ENCODE measurements at regions not wholly inside any gene's neighbourhood (a gene's known extent, or its start where the extent isn't known, plus 50 kb on each side); places are given as distances from the start of the nearest gene placed in this dataset.
"Not testable (repeated sequence)": the region's sequence is repeated elsewhere in the genome, so short reads cannot be mapped to it uniquely, and the experiment has no call there.

DNA sequence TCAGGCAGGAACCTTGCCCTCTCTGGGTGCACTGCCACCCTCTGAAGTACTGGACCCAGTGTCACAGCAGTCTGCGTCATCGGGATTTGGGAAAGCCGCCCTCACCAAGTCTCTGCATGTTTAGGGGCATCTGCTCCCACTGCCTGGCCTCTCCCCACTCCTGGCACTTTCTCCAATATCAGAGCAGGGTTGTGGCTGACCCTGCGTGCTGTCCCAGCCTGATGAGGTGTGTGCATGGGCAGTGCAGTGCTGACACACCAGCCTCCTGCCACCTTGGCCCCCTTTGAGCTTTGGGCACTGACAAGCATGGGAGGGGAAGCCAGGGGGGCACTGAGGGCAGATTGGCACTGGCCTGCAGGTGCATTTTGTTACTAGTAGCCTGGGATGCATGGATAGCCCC, 652.5 kb downstream of the GABRG1 start:
- no peak for DNase-seq

DNA sequence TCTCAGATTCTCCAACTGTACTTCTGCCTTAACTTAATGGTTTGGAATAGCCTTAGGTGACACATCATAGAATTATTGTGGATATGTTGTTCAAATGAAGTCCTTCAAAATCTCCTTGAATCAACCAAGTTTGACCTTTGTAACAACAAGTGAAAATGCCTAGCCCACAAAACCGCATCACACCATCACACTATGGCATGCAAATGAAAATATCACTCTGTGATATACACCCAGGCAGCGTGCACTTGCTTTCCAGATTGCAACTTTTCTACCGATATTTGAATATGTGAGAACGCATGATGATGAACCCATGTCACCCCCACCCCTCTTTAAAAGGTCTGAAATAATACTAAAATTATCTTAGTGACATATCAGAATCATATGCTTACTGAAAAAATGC, 656.7 kb downstream of the GABRG1 start:
- no peak for DNase-seq

DNA sequence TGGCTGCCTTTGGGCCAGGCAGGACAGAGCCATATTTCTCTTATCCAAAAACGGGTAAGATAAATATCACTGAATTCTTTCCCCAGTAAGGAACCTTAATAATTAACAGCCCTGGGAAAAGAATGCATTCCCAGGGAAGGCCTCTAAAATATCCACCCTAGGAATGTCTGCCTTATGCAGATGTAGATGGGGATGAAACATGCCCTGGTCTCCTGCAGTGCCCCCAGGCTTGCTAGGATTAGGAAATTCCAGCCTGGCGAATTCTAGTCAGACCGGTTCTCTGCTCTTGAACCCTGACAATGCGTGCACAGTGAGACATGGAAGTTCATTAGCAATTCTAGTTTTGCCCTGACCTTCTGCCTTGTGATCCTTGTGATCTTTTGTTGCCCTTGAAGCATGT, 663.7 kb downstream of the GABRG1 start:
- not testable (repeated sequence) for DNase-seq

DNA sequence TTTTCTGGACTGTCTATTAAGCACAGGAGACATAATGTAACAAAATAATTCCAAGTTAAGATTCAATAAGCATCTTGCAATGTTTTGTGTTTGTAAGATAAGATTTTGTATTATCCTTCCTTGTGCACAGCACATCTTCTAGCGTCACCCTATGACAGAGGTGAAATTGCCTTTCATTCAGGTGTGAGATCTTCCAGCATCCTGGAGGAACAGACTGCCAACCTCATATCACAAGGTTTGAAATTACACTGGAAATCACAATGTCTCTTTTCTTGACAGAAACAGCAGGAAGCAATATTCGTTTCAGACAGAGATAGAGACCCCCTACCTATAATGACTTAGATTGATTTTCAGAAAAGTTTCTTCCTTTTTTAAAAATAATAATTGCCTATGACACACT, 668.6 kb downstream of the GABRG1 start:
- no peak for DNase-seq

DNA sequence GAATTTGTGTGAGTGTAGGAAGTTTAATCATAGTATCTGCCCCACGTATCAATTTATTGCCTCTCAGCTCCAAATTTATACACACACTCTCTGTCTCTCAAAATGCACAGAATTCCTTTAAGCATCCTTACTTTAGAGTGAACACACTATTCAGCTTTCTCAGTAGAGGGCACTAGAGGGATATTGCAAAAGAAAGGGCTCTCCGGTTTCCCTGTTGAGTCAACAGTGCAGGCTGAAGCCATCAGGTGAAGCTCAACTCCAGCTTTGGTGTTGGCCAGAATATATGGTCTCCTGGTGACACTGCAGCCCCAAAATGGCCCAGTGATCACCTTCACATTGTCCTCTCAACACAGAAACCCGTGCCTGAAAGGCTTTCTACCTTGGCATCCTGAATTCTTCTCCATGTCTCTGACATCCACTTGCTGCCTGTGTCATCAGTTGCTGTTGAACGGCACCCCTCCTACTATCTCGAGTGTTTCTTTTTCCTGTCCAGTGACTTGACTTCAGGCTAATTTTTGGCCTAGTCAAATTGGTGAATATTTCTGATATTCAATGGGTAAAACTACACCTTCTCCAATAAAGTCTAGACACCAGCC, 670.5 kb downstream of the GABRG1 start:
- DNase-seq: peak; percentile 54 to 69

DNA sequence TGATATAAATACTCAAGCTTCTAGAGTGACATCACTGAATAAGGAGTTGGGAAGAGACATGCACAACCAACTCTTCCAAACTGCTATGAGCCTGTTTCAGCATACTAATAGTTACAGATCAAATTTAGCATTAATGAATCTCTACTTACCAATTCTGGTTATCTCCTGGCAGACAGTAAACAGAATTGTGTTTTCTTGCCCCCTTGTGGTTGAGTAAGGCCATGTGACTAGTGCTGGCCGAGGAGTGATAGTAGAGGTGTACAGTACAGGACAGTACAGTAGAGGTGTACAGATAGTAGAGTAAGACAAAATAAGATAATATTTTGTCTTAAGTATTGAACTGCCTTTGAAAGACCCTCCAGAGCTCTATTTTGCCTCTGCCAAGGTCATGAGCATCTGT, 681.4 kb downstream of the GABRG1 start:
- DNase-seq: peak in 1 of 2 experiments; percentile 55

DNA sequence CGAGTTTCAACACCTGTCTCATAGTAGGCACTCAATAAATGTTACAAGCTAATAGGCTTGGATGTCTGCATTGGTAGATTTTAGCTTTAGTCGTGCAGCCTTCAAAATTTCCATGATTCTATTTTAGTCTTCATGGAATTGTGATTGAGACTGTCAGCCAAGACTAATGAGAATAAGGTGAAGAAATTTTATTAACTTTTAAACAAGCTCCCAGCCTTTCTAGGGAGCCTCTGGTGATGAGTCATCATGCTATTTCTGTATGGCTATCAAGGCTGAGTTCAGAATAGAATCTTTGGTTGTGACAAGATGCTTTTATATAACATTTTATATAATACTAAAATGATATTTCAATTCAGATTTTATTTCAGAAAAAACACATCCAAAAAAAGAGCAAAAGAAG, 685.8 kb downstream of the GABRG1 start:
- no peak for DNase-seq

DNA sequence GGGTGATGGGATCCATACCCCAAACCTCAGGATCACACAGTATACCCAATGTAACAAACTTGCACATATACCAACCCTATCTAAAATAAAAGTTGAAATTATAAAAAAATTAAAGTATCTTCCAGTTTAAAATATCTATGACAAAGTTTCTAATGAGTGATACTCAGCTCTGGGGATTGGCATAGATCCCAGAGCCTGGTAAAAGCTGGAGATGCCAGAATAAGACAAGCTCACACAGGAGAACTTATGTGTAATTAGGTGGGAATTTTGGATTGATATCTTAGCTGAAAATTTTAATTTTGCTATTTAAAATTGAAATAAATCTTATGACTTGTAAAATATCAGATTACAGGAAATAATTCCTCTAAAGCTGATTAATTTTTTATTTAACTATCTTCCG, 686.5 kb downstream of the GABRG1 start:
- no peak for DNase-seq

DNA sequence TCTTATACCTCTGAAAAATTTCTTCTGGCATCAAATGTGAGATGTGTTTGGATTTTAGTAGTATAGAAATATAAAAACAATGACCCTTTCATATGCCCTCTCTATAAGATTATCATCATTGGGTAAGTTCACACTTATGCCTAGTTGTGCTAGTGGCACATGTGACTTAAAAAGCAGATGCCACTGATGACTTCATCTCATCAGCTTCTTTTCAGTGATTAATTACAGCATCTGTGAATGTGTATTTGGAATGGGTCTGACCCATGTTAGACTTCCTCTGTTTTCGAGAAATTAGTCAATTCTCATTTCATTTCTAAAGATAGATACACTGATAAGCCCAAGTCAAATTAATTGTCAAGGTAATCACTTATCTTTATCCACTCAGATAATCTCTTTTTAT, 698.7 kb downstream of the GABRG1 start:
- DNase-seq: peak in 1 of 2 experiments; percentile 54

DNA sequence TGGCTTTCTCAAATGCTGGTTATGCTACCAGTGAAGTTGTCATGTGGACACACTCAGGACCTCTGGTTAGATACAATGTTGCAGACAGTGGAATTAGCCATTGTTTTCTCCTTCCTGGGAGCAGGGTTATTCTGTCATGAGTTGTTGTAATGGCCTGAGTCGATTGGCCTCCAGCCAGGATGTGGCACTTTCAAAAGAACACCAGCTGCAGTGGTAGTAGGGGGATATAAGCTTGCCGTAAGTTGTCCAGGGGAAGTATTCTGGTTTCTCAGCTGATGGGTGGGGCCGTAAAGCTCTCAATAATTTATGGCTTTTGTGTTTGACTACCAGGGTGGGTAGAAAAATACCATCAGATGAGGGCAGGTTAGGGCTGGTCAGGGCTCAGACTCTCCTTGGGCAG, 697.5 kb upstream of the GNPDA2 start:
- no peak for DNase-seq

DNA sequence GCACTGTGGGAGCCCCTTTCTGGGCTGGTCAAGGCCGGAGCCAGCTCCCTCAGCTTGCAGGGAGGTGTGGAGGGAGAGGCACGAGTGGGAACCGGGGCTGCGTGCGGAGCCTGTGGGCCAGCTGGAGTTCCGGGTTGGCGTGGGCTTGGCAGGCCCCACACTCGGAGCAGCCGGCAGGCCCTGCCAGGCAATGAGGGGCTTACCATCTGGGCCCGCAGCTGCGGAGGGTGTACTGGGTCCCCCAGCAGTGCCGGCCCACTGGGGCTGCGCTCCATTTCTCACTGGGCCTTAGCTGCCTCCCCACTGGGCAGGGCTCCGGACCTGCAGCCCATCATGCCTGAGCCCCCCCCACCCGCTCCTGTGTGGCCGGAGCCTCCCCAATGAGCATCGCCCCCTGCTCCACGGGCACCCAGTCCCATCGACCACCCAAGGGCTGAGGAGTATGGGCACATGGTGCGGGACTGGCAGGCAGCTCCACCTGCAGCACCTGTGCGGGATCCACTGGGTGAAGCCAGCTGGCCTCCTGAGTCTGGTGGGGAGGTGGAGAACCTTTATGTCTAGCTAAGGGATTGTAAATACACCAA, 693.8 kb upstream of the GNPDA2 start:
- DNase-seq: not testable (repeated sequence)

DNA sequence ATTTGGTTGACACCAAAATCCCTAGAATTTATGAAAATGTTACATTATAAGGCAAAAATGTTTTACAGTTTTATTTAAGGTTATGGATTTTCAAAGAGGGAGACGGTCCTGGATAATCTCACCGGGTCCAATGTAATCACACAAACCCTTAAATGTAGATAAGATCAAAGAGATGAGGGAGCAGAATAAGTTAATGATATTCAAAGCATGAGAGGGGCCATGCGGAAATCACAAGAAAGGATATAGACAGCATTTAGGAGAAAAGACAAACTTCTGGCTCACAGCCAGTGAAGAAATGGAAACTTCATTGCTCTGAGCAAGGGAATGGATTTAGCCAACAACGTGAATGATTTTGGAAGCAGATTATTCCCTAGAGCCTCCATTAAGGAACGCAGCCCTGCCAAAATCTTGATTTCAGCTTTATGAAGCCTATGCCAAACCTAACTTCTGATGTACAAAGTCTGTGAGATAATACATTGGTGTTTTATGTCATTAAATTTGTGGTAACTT, 684.4 kb upstream of the GNPDA2 start:
- DNase-seq: no peak

DNA sequence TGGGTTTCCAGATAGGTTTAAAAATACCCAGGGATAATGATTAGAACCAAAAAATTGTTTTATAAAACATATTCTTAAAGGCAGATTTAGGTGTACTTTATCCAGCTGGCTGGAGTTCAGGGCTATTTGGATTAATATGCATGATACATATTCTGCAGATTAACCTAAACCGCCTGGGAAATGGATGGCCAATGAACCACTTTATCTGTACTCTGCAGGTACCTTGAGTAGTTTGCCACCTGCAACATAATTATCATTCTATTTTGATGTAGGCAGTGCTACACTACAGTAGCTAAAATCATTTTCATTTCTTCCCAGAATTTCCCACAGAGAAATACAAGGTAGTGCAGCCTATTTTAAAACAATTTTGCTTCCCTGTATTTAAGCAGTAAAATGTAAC, 683.2 kb upstream of the GNPDA2 start:
- DNase-seq: peak; percentile 6 to 55

DNA sequence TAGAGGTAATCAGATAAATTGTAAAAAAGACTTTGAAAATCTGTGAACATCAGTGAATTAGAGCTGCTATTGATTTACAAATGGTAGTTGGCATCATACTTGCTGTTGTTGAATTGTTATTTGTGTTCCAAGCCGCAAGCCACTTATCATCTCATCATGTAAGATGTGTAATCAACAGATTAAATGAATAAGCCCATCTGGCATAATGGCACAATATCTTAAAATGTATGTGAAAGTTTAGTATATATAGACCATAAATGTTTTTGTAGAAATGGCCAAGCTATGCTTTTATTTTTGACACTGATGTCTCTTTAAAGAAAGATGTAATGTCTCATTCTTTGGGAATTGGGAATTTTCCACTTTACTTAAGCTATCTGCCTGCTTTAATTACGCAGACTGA, 682.6 kb upstream of the GNPDA2 start:
- DNase-seq: peak in 1 of 2 experiments; percentile 38

DNA sequence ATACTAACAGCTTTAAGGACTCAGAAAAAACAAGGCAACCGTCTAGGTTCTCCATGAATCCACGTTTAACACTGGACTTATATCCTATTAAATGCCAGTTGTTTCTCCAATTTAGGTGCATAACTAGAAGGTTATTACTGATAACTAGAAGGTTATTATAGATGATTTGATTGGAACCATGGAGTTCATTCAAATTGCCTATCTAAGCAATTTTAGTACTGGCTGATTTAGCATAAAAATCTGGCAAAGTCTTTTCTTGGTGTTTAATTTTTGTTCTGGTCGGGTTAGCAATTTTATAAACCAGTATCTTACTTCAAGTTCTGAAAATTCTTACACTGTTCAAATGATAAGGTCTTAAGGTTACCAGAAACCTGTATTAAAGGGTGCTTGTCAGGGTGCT, 672.8 kb upstream of the GNPDA2 start:
- DNase-seq: no peak

DNA sequence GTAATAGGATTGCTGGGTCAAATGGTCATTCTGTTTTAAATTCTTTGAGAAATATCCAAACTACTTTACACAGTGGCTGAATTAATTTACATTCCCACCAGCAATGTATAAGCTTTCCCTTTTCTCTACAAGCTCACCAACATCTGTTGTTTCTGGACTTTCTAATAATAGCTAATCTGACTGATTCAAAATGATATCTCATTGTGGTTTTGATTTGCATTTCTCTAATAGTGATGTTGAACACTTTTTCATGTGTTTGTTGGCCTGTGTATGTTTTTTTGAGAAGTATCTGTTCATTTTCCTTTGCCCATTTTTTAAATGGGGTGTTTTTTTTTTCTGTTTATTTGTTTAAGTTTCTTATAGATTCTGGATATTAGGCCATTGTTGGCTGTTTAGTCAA, 659.0 kb upstream of the GNPDA2 start:
- no peak for DNase-seq

DNA sequence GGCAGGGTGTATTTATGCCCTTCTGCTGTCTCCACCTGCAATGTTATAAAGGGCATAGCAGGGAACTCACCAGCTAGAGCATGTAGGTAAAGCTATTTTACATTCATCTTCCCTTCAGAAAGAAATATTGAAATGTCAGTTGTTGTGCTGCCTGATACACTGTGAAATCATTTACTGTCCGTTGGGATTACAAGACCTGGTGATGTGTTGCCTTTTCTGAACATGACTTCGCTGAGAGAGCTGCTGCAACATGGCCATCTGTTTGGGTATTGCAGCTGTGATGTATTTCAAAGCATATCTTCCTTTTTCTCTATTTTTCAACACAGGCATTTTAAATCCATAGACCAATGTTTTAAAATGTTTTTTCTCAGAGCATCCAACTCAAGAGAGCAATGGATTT, 644.1 kb upstream of the GNPDA2 start:
- no peak for DNase-seq

DNA sequence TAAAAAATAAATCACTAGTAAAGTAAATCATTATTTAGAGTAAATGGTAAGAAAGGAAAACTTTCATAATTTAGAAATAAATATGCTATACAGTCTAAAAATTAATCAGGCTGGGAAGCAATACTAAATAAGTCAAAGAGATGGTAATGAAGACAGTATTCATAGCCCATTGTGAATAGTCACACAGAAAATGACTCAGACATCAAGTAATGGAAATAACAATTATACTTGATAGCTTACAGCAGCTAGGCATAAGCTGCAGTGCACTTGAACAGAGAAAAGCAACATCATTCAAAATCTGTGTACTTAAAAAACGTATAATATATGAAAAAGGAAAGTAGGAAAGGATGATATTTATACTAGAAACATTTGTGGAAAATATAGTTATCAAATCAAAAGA, 642.5 kb upstream of the GNPDA2 start:
- DNase-seq: no peak

DNA sequence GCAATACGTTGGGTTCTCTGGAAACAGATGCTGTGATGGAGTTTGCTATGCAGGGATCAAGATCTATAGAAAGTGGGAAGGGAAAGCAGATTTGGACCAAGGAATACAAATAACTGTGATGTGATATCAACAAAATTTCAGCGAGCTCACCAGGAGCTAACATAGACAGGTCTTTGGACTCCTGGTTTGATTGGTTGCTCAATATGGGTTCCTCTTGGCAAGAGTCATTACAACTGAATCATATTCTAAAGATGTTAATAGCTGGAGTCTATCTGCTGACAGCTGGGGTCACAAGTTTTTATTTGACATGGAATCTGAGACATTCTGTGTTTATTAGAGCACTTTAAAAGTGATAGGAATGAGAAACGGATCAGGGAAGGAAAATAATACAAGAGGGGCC, 637.6 kb upstream of the GNPDA2 start:
- DNase-seq: no peak

DNA sequence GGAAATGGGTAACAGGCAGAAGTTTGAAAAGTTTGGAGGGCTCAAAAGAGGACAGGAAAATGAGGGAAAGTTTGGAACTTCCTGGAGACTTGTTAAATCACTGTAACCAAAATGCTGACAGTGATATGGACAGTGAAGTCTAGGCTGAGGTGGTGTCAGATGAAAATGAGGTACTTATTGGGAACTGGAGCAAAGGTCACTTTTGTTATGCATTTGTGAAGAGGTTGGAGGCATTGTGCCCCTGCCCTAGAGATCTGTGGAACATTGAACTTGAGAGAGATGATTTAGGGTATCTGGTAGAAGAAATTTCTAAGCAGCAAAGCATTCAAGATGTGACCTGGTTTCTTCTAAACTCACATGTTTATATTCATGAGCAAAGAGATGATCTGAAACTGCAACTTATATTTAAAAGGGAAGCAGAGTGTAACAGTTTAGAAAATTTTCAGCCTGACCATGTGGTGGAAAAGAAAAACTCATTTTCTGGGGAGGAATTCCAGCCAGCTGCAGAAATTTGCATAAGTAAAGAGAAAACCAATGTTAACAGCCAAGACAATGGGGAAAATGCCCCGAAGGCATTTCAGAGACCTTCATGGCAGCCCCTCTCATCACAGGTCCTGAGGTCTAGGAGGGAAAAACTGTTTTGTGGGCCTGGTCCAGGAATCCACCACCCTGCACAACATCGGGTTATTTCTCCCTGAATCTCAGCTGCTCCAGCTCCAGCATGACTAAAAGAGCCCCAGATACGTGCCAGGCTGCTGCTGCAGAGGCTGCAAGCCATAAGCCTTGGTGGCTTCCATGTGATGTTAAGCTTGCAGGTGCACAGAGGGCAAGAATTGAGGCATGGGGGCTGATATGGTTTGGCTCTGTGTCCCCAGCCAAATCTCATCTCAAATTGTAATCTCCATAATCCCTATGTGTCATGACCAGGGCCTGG, 632.5 kb upstream of the GNPDA2 start:
- DNase-seq: no peak

DNA sequence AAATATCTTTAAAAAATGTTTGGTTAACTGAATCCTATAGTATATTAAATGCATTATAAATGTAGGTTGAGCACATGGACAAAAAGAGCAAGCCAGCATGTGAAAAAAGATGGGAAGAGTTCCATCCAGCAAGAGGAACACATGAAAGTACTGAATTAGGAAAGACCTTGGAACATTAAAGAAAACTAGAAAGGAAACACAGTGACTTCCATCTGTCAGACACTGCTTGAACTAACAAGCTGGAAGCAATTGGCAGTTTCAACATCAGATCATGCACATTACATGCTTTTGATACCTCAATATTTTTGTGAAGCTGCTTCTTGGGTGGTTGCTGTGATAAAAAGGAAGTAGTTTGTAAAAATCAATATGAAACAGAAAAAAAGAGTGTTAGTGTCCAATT, 626.8 kb upstream of the GNPDA2 start:
- DNase-seq: no peak

DNA sequence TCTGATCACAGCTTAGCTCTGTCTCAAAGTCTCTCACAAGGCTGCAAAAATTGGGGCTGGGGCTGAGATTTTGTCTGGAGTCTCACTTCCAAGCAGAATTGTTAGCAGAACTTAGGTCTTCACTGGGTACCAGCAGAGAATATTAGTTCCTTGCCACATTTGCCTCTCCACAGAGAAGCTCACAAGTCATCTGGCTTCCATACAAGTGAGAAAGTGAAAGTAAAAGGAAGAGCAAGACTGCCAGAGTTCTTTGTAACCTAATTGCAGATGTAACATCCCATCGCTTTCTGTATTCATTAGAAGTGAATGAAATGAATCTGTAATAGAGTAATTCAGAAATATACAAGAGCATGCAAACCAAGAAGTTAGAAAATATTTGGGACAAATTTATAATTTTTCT, 624.1 kb upstream of the GNPDA2 start:
- no peak for DNase-seq

DNA sequence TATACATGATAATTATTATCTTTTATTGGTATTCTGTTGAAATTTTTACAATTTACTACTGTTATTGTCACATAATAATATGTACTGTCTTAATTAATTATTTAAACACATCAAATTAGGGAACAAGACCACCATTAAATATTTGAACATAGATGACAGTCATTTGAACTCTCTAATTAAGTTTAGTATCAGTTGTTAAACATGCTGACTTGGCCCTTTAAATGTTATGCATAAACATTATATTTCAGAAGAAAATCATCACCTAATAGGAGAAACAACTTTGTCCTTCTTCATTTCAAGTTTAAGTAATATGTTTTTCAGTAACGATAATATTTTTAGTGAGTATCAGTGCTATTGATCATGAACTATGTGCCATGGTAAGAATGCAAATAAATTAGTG, 623.5 kb upstream of the GNPDA2 start:
- no peak for DNase-seq

Data from NCI-H524 (cell line).